Tibial artery (tissue), 4 donors: ENCODE measurements at regions not wholly inside any gene's neighbourhood (a gene's known extent, or its start where the extent isn't known, plus 50 kb on each side); places are given as distances from the start of the nearest gene placed in this dataset.

Source experiments
- DNase-seq, 2 donors: peaks; one replicate each; pipeline ENCODE4 v3.0.0-alpha.2; 2019
- H3K27ac ChIP-seq, 2 donors: fragments of 200-600 bp; sonication (generic) in 1 of 2; 1 replicate in 1 of 2; 2 replicates in 1 of 2; pipeline ENCODE4 v1.5.1; 2018 to 2019; ENCODE audit warnings: mild to moderate bottlenecking in 1 of 2
- H3K27me3 ChIP-seq, 2 donors: fragments of 200-600 bp; sonication (generic) in 1 of 2; one replicate each; pipeline versions ENCODE4 v1.5.1 to v1.6.0; 2016 to 2019
- H3K36me3 ChIP-seq, 3 donors: fragments of 200-600 bp; sonication (generic) in 2 of 3; one replicate each; pipeline ENCODE4 v1.5.1; 2016 to 2019; ENCODE audit warnings: mild to moderate bottlenecking in 2 of 3
- H3K4me1 ChIP-seq, 4 donors: fragments of 200-600 bp; sonication (generic) in 2 of 4; 1 replicate in 3 of 4; 2 replicates in 1 of 4; pipeline ENCODE4 v1.5.1; 2016 to 2019
- H3K4me3 ChIP-seq, 2 donors: fragments of 200-600 bp; sonication (generic) in 1 of 2; 1 replicate in 1 of 2; 2 replicates in 1 of 2; pipeline ENCODE4 v1.5.1; 2018 to 2019; ENCODE audit warnings: mild to moderate bottlenecking in 2 of 2
- H3K9me3 ChIP-seq, 3 donors: fragments of 200-600 bp; sonication (generic) in 1 of 3; one replicate each; pipeline ENCODE4 v1.5.1; 2016 to 2019
- intact Hi-C: fragments of 100-400 bp; cut with DNase I; formaldehyde crosslinking; loops from one replicate; pipeline ENCODE4 v1.15.0; 2023; ENCODE audit warnings: low total_unique reads
- TF ChIP-seq, protein P1 (sequence below), 2 experiments: fragments of 200-600 bp in 1 of 2; fragments of 450-650 bp in 1 of 2; IDR thresholded peaks; one replicate each; pipeline ENCODE4 v1.5.1; 2017 to 2019; ENCODE audit warnings: antibody characterized with exemption in 2 of 2, mild to moderate bottlenecking in 1 of 2, moderate library complexity in 1 of 2

DNA sequence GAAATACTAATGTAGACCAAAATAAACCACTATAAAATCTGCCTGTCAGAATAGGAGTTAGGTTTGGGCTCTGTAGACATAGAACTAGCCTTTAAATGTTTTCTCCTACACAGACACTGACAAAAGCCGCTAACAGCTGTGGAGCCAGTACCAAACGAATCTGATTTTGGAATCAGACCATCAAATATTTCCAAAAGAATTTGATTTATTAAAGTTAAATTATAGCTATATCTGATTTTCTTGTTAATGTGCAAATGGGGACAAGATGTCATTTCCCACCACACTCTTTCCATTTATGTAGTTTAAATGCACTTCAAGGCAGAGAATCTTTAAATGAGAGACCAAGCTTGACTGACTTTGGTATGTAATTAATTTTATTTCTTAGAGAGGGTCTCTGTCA lies 343.4 kb upstream of the FIGN start:
- no peak overlapping the region for H3K27ac ChIP-seq
- no peak for DNase-seq
- TF ChIP-seq, protein P1, sequence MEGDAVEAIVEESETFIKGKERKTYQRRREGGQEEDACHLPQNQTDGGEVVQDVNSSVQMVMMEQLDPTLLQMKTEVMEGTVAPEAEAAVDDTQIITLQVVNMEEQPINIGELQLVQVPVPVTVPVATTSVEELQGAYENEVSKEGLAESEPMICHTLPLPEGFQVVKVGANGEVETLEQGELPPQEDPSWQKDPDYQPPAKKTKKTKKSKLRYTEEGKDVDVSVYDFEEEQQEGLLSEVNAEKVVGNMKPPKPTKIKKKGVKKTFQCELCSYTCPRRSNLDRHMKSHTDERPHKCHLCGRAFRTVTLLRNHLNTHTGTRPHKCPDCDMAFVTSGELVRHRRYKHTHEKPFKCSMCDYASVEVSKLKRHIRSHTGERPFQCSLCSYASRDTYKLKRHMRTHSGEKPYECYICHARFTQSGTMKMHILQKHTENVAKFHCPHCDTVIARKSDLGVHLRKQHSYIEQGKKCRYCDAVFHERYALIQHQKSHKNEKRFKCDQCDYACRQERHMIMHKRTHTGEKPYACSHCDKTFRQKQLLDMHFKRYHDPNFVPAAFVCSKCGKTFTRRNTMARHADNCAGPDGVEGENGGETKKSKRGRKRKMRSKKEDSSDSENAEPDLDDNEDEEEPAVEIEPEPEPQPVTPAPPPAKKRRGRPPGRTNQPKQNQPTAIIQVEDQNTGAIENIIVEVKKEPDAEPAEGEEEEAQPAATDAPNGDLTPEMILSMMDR (IDR thresholded peaks at IDR 0.05): no peak

DNA sequence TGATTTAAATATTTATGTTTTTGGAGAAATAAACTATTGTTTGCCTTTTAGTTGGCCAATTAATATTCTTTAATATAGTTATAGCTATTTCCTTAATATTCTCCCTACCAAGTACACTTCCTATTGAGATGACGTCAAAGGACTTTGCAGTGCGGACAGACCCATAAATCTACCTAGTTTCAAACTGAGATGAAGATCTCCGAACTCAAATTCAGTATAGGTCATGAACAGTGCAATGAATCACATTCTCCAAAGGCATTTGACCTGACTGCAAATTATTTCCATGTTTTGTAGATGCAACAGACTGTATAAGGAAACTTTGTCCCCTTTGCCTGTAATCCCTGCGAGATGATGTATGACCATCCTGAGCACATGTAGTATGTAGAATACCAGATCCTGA lies 342.6 kb upstream of the FIGN start:
- Histone ChIP-seq H3K27ac (no peak overlapping the region), H3K4me1 (peaks cover 0 to 13% (median 1%) of the 10 kb centered on the region in 4 donors), H3K9me3 (no peaks in the 10 kb centered on the region), H3K36me3 (no peaks in the 10 kb centered on the region), H3K4me3 (no peak overlapping the region), H3K27me3 (no peaks in the 10 kb centered on the region)
- intact Hi-C loops: no loop called here
- no peak for DNase-seq
- TF ChIP-seq, protein P1 (IDR thresholded peaks at IDR 0.05): no peak

More for the DNA sequence above, 343.4 kb upstream of the FIGN start:
- Histone ChIP-seq H3K4me1 (peaks cover 0 to 13% (median 1%) of the 10 kb centered on the region in 4 donors), H3K27me3 (no peaks in the 10 kb centered on the region), H3K36me3 (no peaks in the 10 kb centered on the region), H3K9me3 (no peaks in the 10 kb centered on the region), H3K4me3 (no peak overlapping the region)
- intact Hi-C loops: no loop called here

DNA sequence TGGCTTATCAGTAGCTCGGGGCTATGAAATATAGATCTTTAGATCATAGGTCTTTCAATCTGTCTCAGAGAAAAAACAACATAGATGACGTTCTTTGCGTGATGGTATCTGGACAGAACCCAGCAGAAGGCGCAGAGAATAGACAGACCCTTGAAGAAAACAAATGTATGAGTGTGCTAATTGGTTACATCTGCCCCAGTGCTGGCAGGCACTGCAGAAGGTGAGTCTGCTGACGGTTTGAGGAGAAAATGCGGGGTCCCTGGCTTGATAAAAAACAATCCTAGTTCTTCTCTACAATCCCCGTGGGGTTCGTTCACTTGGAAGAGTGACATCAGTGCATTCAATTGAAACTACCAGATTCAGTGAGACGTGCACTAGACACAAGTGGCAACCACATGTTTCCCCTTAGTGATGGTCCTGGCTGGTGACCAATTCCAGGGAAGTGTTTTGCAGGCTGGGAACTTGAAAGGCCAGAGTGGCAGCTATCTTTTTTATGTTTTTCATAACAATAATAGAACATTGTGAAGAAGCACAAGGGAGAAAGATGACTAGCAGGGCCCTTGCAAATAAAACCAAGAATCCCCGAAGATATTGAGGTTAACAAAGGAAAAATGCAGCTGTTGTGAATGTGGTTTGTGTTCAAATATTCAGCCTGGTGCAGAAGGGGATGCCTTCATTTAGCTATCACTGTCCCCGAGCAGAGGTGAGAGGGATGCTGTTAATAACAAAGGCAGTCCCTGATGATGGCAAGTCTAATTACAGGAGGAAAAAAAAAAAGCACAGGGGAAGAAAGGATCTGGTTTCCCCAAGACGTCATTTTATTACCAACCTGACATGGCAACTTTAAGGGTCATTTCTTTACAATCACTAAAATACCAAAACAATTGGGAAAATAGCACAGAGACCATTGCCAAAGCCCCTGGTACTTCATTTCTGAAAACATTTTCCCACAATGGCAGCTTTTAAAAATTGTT lies 337.6 kb upstream of the FIGN start:
- intact Hi-C loops: no loop called here

GRCh38 chr2:164069540-164069939 lies 333.7 kb upstream of the FIGN start:
- no peak overlapping the region for H3K27ac ChIP-seq
- H3K4me1 ChIP-seq: no peaks in the 10 kb centered on the region
- no peak overlapping the region for H3K4me3 ChIP-seq
- intact Hi-C loops: loop anchor here (10.0 kb wide), 1 partner anchor 735 kb away; no protein-coding TSS in a partner anchor
- H3K9me3 ChIP-seq: no peaks in the 10 kb centered on the region
- DNase-seq: no peak
- H3K36me3 ChIP-seq: no peaks in the 10 kb centered on the region
- TF ChIP-seq, protein P1 (IDR thresholded peaks at IDR 0.05): no peak
- H3K27me3 ChIP-seq: no peaks in the 10 kb centered on the region

More for the DNA sequence above, 337.6 kb upstream of the FIGN start:
- H3K9me3 ChIP-seq: no peaks in the 10 kb centered on the region
- H3K27ac ChIP-seq: no peak overlapping the region
- no peak overlapping the region for H3K4me3 ChIP-seq
- no peaks in the 10 kb centered on the region for H3K27me3 ChIP-seq
- H3K36me3 ChIP-seq: no peaks in the 10 kb centered on the region
- DNase-seq: no peak
- H3K4me1 ChIP-seq: peaks cover 0 to 1% (median 0%) of the 10 kb centered on the region in 4 donors
- TF ChIP-seq, protein P1 (IDR thresholded peaks at IDR 0.05): no peak

DNA sequence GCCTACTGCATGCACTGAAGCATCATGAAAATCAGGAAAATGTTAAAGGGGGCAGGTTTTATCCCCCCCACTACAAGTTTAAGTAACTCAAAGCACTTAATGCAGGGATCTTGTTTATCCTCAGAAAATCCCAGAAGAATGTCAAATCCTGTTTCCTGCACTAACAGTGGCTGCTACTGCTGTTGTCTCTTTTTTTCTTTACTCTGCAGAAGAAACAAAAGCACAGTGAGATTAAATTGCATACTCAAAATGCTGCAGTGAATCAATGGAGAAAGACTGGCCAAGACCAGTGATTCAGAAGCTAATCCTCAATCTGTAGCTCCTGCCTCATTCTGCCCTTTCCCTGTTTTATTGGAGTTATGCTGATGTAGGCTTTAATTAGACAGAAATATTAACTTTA lies 332.3 kb upstream of the FIGN start:
- no peaks in the 10 kb centered on the region for H3K36me3 ChIP-seq
- H3K27me3 ChIP-seq: no peaks in the 10 kb centered on the region
- no peak overlapping the region for H3K27ac ChIP-seq
- no peak for DNase-seq
- no peaks in the 10 kb centered on the region for H3K4me1 ChIP-seq
- intact Hi-C loops: loop anchor here (10.0 kb wide), 1 partner anchor 733 kb away; no protein-coding TSS in a partner anchor
- no peaks in the 10 kb centered on the region for H3K9me3 ChIP-seq
- H3K4me3 ChIP-seq: no peak overlapping the region
- TF ChIP-seq, protein P1 (IDR thresholded peaks at IDR 0.05): no peak
